Parathyroid adenoma (tissue), 2 donors: ENCODE measurements at regions not wholly inside any gene's neighbourhood (a gene's known extent, or its start where the extent isn't known, plus 50 kb on each side); places are given as distances from the start of the nearest gene placed in this dataset.

Experiments
- H2AFZ ChIP-seq: fragments of 300-600 bp; sonication (generic); one replicate; pipeline ENCODE4 v1.7.0; 2017; ENCODE audit warnings: antibody characterized with exemption, mild to moderate bottlenecking
- H3K27ac ChIP-seq: fragments of 300-600 bp; sonication (generic); one replicate; pipeline ENCODE4 v1.7.0; 2017
- H3K27me3 ChIP-seq: fragments of 300-600 bp; sonication (generic); one replicate; pipeline ENCODE4 v1.7.0; 2017; ENCODE audit warnings: low read length; ENCODE audit not compliant: control insufficient read depth, insufficient read depth
- H3K36me3 ChIP-seq: fragments of 300-600 bp; sonication (generic); one replicate; pipeline ENCODE4 v1.7.0; 2017; ENCODE audit warnings: low read length; ENCODE audit not compliant: control insufficient read depth, insufficient read depth
- H3K4me1 ChIP-seq: fragments of 300-600 bp; sonication (generic); one replicate; pipeline ENCODE4 v1.7.0; 2017; ENCODE audit warnings: control low read depth
- H3K4me2 ChIP-seq: fragments of 300-600 bp; sonication (generic); one replicate; pipeline ENCODE4 v1.7.0; 2017; ENCODE audit warnings: low read length
- H3K4me3 ChIP-seq: fragments of 300-600 bp; sonication (generic); one replicate; pipeline ENCODE4 v1.7.0; 2017; ENCODE audit warnings: low read depth, low read length
- H3K79me2 ChIP-seq: fragments of 300-600 bp; sonication (generic); one replicate; pipeline ENCODE4 v1.7.0; 2017; ENCODE audit warnings: control low read depth
- H3K9ac ChIP-seq: fragments of 300-600 bp; sonication (generic); one replicate; pipeline ENCODE4 v1.7.0; 2017; ENCODE audit warnings: mild to moderate bottlenecking
- H3K9me3 ChIP-seq: fragments of 300-600 bp; sonication (generic); one replicate; pipeline ENCODE4 v1.7.0; 2017; ENCODE audit warnings: low read length; ENCODE audit not compliant: control insufficient read depth
- CTCF ChIP-seq: fragments of 300-600 bp; sonication (generic); IDR thresholded peaks from one replicate; pipeline ENCODE4 v1.7.0; 2017; ENCODE audit warnings: antibody characterized with exemption, mild to moderate bottlenecking
- donor health status: primary hyperparathyroidism.

GRCh38 chr6:119543332-119543731, 193.8 kb upstream of the MAN1A1 start:
- H3K79me2 ChIP-seq, result no peaks in the 10 kb centered on the region
- no peak overlapping the region for H3K4me3 ChIP-seq
- H2AFZ ChIP-seq, result no peak overlapping the region
- H3K9me3 ChIP-seq, result no peaks in the 10 kb centered on the region
- no peak overlapping the region for H3K4me2 ChIP-seq
- H3K4me1 ChIP-seq, result no peaks in the 10 kb centered on the region
- no peaks in the 10 kb centered on the region for H3K27me3 ChIP-seq
- H3K9ac ChIP-seq, result no peak overlapping the region
- no peak for TF ChIP-seq CTCF
- H3K27ac ChIP-seq, result no peak overlapping the region
- H3K36me3 ChIP-seq, result no peaks in the 10 kb centered on the region

- Histone ChIP-seq H3K79me2 (no peaks in the 10 kb centered on the region), H2AFZ (no peak overlapping the region), H3K9ac (no peak overlapping the region), H3K27ac (no peak overlapping the region), H3K4me2 (no peak overlapping the region), H3K36me3 (no peaks in the 10 kb centered on the region), H3K4me1 (no peaks in the 10 kb centered on the region), H3K9me3 (no peaks in the 10 kb centered on the region), H3K27me3 (no peaks in the 10 kb centered on the region), H3K4me3 (no peak overlapping the region)
- no peak for TF ChIP-seq CTCF
Observed at GRCh38 chr6:119542037-119542436, 192.5 kb upstream of the MAN1A1 start.

GRCh38 chr6:119541132-119541905, 191.8 kb upstream of the MAN1A1 start:
- H3K79me2 ChIP-seq, result no peaks in the 10 kb centered on the region
- H3K9me3 ChIP-seq, result no peaks in the 10 kb centered on the region
- no peak overlapping the region for H3K9ac ChIP-seq
- TF ChIP-seq CTCF, result no peak
- no peak overlapping the region for H3K27ac ChIP-seq
- H3K4me2 ChIP-seq, result no peak overlapping the region
- no peaks in the 10 kb centered on the region for H3K27me3 ChIP-seq
- H3K36me3 ChIP-seq, result no peaks in the 10 kb centered on the region
- H3K4me1 ChIP-seq, result no peaks in the 10 kb centered on the region
- H2AFZ ChIP-seq, result no peak overlapping the region
- H3K4me3 ChIP-seq, result no peak overlapping the region

- H3K27me3 ChIP-seq, result no peaks in the 10 kb centered on the region
- H3K27ac ChIP-seq, result no peak overlapping the region
- no peak for TF ChIP-seq CTCF
- H3K79me2 ChIP-seq, result no peaks in the 10 kb centered on the region
- H3K4me3 ChIP-seq, result no peak overlapping the region
- no peak overlapping the region for H2AFZ ChIP-seq
- H3K9ac ChIP-seq, result no peak overlapping the region
- no peaks in the 10 kb centered on the region for H3K36me3 ChIP-seq
- no peak overlapping the region for H3K4me2 ChIP-seq
- no peaks in the 10 kb centered on the region for H3K9me3 ChIP-seq
- no peaks in the 10 kb centered on the region for H3K4me1 ChIP-seq
Observed at GRCh38 chr6:119540417-119540816, 190.9 kb upstream of the MAN1A1 start.
